CD4-positive, alpha-beta T cell treated with Interleukin-6 for 4 hours (primary cell): ENCODE measurements at regions not wholly inside any gene's neighbourhood (a gene's known extent, or its start where the extent isn't known, plus 50 kb on each side); places are given as distances from the start of the nearest gene placed in this dataset.
"Not testable (repeated sequence)": the region's sequence is repeated elsewhere in the genome, so short reads cannot be mapped to it uniquely, and the experiment has no call there.

Source experiments
- DNase-seq: peaks from one replicate; pipeline ENCODE4 v3.0.0-alpha.2; 2020; ENCODE audit warnings: mixed read lengths

GRCh38 chr10:129059977-129060376, 407.1 kb upstream of the MGMT start:
- DNase-seq, result no peak

DNA sequence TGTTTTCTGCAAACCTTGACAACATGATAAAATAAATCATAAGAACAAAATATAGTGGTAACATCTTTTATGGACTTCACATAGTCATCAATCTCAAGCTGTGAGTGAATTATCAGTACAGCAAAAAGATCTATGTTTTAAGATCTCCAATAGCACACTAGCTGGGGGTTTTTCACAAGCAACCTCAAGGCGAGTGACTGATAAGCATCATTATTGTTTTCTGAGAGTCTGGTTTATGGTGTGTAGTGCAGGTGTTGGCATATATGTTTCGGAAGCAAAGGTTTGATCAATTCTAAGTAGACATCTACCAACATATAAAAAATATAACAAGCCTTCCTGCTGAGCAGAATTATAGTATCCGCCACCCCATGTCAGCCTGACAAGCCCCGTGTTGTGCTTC, 403.8 kb upstream of the MGMT start:
- DNase-seq, result no peak

- DNase-seq, result no peak
These were observed 403.2 kb upstream of the MGMT start for GRCh38 chr10:129063877-129064276.

- not testable (repeated sequence) for DNase-seq
These were observed 400.5 kb upstream of the MGMT start for GRCh38 chr10:129066529-129066928.

DNA sequence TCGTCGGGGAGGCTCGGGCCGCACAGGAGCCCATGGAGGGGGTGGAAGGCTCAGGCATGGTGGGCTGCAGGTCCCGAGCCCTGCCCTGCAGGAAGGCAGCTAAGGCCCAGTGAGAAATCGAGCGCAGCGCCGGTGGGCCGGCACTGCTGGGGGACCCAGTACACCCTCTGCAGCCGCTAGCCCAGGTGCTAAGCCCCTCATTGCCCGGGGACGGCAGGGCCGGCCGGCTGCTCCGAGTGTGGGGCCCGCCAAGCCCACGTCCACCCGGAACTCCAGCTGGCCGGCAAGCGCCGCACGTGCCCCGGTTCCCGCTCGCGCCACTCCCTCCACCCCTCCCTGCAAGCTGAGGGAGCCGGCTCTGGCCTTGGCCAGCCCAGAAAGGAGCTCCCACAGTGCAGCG, 395.6 kb upstream of the MGMT start:
- DNase-seq, result not testable (repeated sequence)

GRCh38 chr10:129074939-129075338, 392.1 kb upstream of the MGMT start:
- no peak for DNase-seq

- DNase-seq, result no peak
These were observed 391.5 kb upstream of the MGMT start for GRCh38 chr10:129075508-129075907.

DNA sequence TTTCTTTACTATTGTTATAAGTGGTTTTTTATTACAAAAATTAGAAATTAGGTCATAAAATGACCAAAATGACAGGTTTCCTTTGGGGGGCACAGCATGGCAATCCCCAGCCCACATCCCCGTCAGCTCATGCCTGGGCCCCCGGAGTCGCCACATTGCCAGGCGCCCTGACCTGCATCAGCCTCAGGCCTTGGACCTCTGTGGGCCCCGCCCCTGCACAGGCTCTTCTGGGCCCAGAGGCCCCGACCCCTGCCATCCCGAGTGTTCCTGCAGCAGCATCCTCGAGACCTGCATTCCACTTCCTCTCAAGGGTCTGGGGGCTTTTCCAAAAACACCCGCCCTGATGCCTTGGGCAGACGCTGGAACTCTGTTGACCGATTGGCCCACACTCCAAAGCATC, 391.1 kb upstream of the MGMT start:
- no peak for DNase-seq

GRCh38 chr10:129078346-129078745, 388.7 kb upstream of the MGMT start:
- DNase-seq, result no peak

- DNase-seq, result no peak
These were observed 388.3 kb upstream of the MGMT start for GRCh38 chr10:129078746-129079145.

- DNase-seq, result no peak
These were observed 387.3 kb upstream of the MGMT start for GRCh38 chr10:129079705-129080104.

- DNase-seq, result no peak
These were observed 381.2 kb upstream of the MGMT start for GRCh38 chr10:129085811-129086210.

GRCh38 chr10:129089341-129089740, 377.7 kb upstream of the MGMT start:
- no peak for DNase-seq

- DNase-seq, result no peak
These were observed 376.9 kb upstream of the MGMT start for GRCh38 chr10:129090165-129090564.

DNA sequence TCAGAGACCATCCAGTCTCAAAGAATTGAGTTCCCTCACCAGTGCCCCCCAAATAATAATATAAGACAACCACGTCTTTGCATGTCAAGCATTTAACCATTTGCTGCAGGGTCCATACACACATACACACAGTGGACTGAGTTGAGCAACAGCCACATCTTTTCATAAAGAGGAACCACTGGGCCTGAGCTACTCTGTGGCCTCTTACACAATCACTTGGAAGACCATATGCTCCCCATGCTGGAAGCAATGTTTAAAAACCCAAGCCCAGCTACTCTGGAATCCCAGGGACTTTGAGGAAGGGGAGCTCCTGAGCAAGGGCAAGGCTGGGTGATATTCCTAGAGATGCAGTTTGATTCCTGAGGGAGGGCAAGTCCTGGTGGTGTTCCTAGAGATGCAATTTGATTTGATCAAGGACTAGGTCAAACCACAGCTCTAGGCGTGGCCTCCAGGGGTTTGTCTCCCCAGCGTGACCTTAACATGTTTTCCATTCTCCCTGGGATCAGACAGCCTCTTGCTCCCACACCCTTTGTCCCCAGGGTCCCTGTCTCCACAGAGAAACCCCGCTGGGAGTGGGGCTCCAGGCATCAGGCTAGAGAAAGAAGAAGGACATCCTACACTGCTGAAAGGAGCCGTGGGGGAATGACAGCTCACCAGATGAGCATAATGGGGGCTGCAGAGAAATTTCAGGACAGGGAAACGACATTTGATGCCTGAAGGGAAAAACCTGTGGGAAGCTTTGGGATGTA, 376.2 kb upstream of the MGMT start:
- no peak for DNase-seq

DNA sequence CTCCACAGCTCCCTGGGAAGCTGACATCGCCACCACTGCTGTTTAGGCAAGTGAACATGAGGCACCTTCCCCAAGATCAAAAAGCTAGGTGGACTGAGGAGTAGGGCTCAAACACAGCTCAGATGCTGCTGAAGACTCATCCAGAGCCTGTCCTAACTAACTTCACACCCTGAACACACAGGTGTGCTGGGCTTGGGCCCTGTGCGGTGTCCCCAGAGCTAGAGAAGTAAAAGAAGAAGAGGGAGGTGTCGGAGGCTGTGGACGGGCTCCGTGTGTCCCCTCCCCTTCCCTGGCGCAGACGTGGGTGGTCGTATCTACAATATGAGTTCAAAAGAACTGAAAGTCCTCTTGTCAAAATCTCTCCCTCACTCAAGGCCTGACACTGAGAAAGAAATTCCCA, 373.4 kb upstream of the MGMT start:
- DNase-seq, result no peak

DNA sequence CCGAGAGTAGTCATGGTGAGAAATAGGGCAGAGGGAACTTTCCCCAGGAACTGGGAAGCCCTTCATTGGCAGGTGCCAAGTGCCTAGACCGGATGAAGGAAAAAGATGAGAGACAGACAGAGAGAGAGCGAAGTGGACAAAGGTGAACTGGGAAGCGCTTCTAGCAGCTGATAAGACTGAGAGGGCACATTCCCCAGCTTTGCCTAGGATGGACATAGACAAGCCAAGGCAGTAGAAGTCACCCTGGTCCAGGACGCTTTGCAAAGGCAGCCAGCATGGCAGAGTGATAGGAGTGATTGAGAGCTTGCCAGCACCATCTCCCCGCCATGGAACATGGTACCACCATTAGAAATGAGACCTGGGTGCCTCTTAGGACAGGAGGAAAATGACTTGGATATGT, 372.8 kb upstream of the MGMT start:
- no peak for DNase-seq

- no peak for DNase-seq
These were observed 372.2 kb upstream of the MGMT start for GRCh38 chr10:129094861-129095260.

GRCh38 chr10:129095680-129096064, 371.4 kb upstream of the MGMT start:
- no peak for DNase-seq

GRCh38 chr10:129096065-129096984, 370.7 kb upstream of the MGMT start:
- DNase-seq, result no peak

DNA sequence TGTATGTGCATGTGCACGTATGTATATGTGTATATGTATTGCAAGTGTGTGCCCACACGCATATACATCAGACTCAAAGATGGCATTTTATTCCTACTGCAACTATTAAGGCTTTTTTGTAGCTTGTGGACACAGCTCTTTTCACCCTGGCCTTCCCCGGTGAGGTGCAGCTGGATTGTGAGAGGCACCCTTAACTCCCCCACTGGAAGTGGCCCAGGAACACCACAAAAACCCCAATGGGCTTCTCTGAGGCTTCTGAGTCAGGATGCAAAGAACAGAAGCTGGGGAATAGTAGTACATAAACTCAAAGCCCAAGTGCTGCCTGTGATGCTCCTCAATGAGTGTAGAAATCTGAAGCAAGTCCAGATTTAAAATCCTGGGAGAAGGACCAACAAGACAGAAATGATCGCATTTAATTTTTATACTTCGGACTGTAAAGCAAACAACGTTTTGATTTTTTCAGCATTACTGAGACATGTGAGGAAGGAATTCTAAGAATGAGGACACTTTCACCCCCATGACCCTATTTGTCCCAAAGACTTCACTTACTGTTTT, 369.2 kb upstream of the MGMT start:
- no peak for DNase-seq

DNA sequence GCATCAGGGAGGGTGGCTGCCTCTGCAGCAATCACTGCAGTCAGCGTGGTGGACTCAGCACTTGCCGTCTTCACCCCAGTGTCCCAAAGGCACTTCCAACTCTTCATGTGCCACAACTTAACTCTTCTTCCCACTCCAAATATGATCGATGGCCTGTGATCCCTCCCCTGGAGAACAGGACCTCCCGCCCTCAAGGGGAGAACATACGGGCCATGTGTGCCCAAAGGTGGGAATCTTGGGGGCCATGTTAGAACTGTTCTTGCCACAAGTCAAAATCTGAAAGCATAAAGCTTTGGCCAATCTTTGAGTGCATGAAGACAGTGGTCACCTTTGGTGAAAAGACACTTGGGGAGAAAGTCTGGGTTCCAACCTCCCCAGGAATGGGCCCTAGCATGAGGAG, 368.5 kb upstream of the MGMT start:
- no peak for DNase-seq

- no peak for DNase-seq
These were observed 367.6 kb upstream of the MGMT start for GRCh38 chr10:129099486-129099885.

DNA sequence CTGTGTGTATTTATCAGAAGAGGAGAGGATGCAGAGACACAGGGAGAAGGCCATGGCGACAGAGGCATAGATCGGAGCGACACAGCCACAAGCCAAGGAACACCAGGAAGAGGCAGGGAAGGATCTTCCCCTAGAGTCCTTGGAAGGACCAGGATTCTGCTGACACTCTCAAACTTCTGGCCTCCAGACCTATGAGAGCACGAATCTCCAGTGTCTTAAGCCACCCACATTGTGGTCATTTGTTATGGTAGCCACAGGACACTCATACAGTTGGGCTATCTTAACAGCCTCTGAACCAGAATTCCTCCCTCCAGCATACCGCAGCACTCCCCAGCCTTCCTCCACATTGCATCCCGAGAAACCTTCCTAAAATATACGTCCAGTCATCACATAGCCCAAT, 367.0 kb upstream of the MGMT start:
- DNase-seq, result no peak
